Ovary (tissue), 7 donors: ENCODE measurements at regions not wholly inside any gene's neighbourhood (a gene's known extent, or its start where the extent isn't known, plus 50 kb on each side); places are given as distances from the start of the nearest gene placed in this dataset.

Source experiments
- DNase-seq, 5 donors: peaks; one replicate each; pipeline ENCODE4 v3.0.0-alpha.2; 2019 to 2020
- H3K27ac ChIP-seq, 2 donors: fragments of 200-600 bp; one replicate each; pipeline versions ENCODE4 v1.5.1 to v1.8.0; 2019 to 2022
- H3K27me3 ChIP-seq: fragments of 200-600 bp; one replicate; pipeline ENCODE4 v1.8.0; 2022
- H3K36me3 ChIP-seq: fragments of 200-600 bp; sonication (generic); one replicate; pipeline ENCODE4 v1.5.1; 2019
- H3K4me1 ChIP-seq: one replicate; pipeline ENCODE4 v1.8.1; 2013; ENCODE audit warnings: mild to moderate bottlenecking, moderate library complexity; ENCODE audit not compliant: insufficient read depth
- H3K4me3 ChIP-seq: fragments of 200-600 bp; sonication (generic); one replicate; pipeline ENCODE4 v1.5.1; 2017
- H3K9me3 ChIP-seq, 2 donors: fragments of 200-600 bp in 1 of 2; sonication (generic) in 1 of 2; one replicate each; pipeline versions ENCODE4 v1.5.1 to v1.8.1; 2013 to 2019; ENCODE audit warnings: mild to moderate bottlenecking in 1 of 2, moderate library complexity in 1 of 2
- EP300 ChIP-seq: sonication (generic); formaldehyde crosslinking; IDR thresholded peaks from one replicate; pipeline ENCODE4 v1.6.1; 2017; ENCODE audit warnings: antibody characterized with exemption
- POLR2A ChIP-seq: fragments of 450-650 bp; IDR thresholded peaks from one replicate; pipeline ENCODE4 v1.6.1; 2017; ENCODE audit warnings: antibody characterized with exemption, mild to moderate bottlenecking, moderate library complexity
- WGBS, 3 donors: extraction: QIAGEN DNeasy Blood & Tissue Kit in 1 of 3; methylation state at CpG; one replicate each; pipeline versions ENCODE4 v1.1.5 to v1.1.7; 2013 to 2017; 5-methylcytosine and 5-hydroxymethylcytosine counted together
- intact Hi-C, 4 donors: fragments of 100-400 bp; cut with DNase I; formaldehyde crosslinking; loops; one replicate each; pipeline versions ENCODE4 v1.11.0 to v1.15.1; 2022 to 2023
- TF ChIP-seq, protein P1 (sequence below), 3 donors: fragments of 450-650 bp in 2 of 3; fragments of 200-600 bp in 1 of 3; IDR thresholded peaks; one replicate each; pipeline versions ENCODE4 v1.5.1 to v1.8.0; 2016 to 2022; ENCODE audit warnings: antibody characterized with exemption in 3 of 3, mild to moderate bottlenecking in 1 of 3
- donor health status: DM: no; HTN: no; CAD: no; lungs with moderate emphysema.
- donor health status: DM: no; HTN: no; CAD: no.
- donor health status: Bipolar disorder and iron deficiency.
- donor health status: DM: no; HTN: no; CAD: no.
- donor health status: DM: yes; HTN: yes; CAD: no.

DNA sequence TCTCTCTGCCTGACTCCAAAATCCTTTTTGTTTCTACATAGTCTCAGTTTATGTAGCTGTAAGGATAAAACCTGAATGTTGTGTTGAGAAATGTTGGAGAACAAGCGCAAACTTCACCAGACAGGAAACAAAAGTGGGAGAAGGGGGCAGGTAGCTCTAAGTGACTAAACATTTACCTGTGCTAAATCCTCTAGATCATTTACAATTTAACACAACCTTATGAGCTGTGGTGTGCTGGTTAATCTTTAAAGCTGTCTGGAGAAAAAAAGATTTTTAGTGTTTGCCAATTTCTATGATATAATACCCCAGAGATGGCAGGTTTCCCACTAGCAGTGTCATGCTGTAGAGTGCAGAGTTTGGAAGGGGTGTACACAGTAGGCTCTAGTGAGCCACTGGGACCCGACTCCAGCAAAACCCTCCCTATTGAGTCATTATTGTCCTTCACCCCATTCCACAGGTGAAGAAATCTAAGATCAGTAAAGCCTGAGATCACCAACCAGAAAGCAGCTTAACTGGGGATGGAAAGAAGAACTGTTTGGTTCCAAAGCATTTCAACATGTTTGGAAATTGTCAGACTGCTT, 992.0 kb downstream of the DCDC2C start:
- Histone ChIP-seq H3K4me1 (no peaks in the 10 kb centered on the region), H3K4me3 (no peak overlapping the region), H3K9me3 (no peaks in the 10 kb centered on the region), H3K27me3 (no peaks in the 10 kb centered on the region), H3K36me3 (no peaks in the 10 kb centered on the region), H3K27ac (no peak overlapping the region)
- DNase-seq = no peak
- TF ChIP-seq EP300 = no peak
- TF ChIP-seq POLR2A = no peak
- TF ChIP-seq, protein P1, sequence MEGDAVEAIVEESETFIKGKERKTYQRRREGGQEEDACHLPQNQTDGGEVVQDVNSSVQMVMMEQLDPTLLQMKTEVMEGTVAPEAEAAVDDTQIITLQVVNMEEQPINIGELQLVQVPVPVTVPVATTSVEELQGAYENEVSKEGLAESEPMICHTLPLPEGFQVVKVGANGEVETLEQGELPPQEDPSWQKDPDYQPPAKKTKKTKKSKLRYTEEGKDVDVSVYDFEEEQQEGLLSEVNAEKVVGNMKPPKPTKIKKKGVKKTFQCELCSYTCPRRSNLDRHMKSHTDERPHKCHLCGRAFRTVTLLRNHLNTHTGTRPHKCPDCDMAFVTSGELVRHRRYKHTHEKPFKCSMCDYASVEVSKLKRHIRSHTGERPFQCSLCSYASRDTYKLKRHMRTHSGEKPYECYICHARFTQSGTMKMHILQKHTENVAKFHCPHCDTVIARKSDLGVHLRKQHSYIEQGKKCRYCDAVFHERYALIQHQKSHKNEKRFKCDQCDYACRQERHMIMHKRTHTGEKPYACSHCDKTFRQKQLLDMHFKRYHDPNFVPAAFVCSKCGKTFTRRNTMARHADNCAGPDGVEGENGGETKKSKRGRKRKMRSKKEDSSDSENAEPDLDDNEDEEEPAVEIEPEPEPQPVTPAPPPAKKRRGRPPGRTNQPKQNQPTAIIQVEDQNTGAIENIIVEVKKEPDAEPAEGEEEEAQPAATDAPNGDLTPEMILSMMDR (IDR thresholded peaks at IDR 0.05) = no peak
- WGBS, 3 donors = 64 to 70% (median 66%) methylated on average over 2 of the region's 2 CpGs
- intact Hi-C loops = no loop called here

DNA sequence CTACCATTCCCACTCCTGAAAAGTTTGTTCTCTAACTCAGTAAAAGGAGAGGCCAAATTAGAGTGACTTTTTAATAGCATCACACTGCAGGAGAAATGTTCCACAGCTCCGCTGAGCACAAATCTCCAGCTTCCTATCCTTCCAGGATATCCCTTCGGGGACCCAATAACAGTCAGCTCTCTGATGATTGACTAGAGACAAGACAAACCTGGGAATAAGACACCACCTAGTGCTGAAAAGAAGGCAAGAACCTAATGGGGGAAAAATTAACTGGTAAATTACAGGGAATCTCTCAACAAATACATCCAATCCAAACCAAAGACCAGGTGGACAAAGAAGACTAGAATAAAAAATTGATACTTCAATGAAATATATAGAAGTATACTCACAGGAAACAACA, 977.1 kb upstream of the SOX11 start:
- Histone ChIP-seq H3K27ac (no peak overlapping the region), H3K9me3 (no peaks in the 10 kb centered on the region), H3K36me3 (no peaks in the 10 kb centered on the region), H3K4me1 (no peaks in the 10 kb centered on the region), H3K4me3 (no peak overlapping the region), H3K27me3 (no peaks in the 10 kb centered on the region)
- WGBS, 3 donors = 52 to 61% (median 58%) methylated on average over 2 of the region's 2 CpGs
- DNase-seq = no peak
- intact Hi-C loops = no loop called here
- TF ChIP-seq, protein P1 (IDR thresholded peaks at IDR 0.05) = no peak
- no peak for TF ChIP-seq EP300
- TF ChIP-seq POLR2A = no peak

DNA sequence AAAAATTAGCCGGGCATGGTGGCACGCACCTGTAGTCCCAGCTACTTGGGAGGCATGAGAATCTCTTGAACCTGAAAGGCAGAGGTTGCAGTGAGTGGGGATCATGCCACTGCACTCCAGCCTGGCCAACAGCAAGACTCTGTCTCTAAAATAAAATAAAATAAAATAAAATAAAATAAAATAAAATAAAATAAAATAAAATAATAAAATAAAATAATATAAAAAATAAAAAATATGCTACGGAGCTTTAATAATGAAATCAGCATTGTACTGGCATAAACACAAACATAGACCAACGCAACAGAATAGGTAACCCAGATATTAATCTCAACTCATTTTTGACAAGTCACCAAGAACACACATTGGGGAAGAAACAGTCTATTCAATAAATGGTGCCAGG, 973.4 kb upstream of the SOX11 start:
- H3K4me1 ChIP-seq = no peaks in the 10 kb centered on the region
- H3K36me3 ChIP-seq = no peaks in the 10 kb centered on the region
- TF ChIP-seq POLR2A (no peak), EP300 (no peak)
- TF ChIP-seq, protein P1 (IDR thresholded peaks at IDR 0.05) = no peak
- no peak overlapping the region for H3K27ac ChIP-seq
- intact Hi-C loops = no loop called here
- no peaks in the 10 kb centered on the region for H3K9me3 ChIP-seq
- no peak overlapping the region for H3K4me3 ChIP-seq
- H3K27me3 ChIP-seq = no peaks in the 10 kb centered on the region
- no peak for DNase-seq
- 90 to 92% (median 91%) methylated on average over 4 of the region's 4 CpGs for WGBS, 3 donors

DNA sequence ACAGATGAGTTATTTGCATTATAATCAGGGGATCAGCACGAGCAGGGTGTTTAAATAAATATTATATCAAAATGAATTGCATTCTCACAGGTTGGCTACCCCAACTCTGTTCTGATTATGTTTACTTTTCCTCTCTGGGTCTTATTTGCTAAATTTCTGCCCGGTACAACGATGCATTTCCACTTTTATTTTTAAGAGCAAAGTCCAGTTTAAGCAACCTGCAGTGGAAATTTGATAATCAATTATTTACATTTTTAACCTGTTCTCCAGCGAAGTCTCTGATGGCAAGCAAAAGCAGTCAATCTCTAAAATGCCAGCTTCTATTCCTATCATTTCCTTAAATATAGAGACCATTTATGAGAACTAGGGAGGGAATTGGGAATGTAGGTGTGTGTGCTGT, 966.6 kb upstream of the SOX11 start:
- Histone ChIP-seq H3K27me3 (no peaks in the 10 kb centered on the region), H3K4me1 (no peaks in the 10 kb centered on the region), H3K9me3 (no peaks in the 10 kb centered on the region), H3K4me3 (no peak overlapping the region), H3K27ac (no peak overlapping the region), H3K36me3 (no peaks in the 10 kb centered on the region)
- TF ChIP-seq POLR2A (no peak), EP300 (no peak)
- TF ChIP-seq, protein P1 (IDR thresholded peaks at IDR 0.05) = no peak
- DNase-seq = no peak
- intact Hi-C loops = no loop called here
- 72 to 85% (median 80%) methylated on average over 4 of the region's 4 CpGs for WGBS, 3 donors
